Fibroblast of the aortic adventitia (primary cell): ENCODE measurements at regions not wholly inside any gene's neighbourhood (a gene's known extent, or its start where the extent isn't known, plus 50 kb on each side); places are given as distances from the start of the nearest gene placed in this dataset.

Experiments
- DNase-seq: peaks from one replicate; pipeline ENCODE4 v3.0.0-alpha.2; 2010; ENCODE audit warnings: low read depth
- H3K4me3 ChIP-seq: 2 replicates; pipeline ENCODE4 v1.5.1; 2011; ENCODE audit warnings: low read depth, mild to moderate bottlenecking, control low read depth, low read length, moderate library complexity
- TF ChIP-seq, protein P1 (sequence below): IDR thresholded peaks from 2 replicates; pipeline ENCODE4 v1.5.1; 2011; ENCODE audit warnings: mild to moderate bottlenecking, low read length, control low read depth, inconsistent platforms; ENCODE audit not compliant: insufficient read depth

DNA sequence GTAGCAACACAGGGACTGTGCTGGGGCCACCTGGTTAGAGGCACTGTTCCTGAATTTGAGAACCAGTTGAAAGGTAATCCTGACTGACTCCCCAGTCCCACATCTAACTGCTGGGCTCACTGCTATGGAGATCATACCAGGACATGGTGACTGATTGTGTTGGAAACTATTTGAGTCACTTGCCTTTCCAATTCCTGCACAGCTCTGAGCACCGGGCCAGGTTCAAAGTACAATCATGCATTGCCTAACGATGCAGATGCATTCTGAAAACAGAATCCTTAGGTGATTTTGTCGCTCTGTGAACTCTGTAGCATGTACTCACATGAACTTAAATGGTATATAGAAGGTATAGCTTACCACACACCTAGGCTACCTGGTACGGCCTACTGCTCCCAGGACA, 215.3 kb downstream of the BMP7 start:
- no peak overlapping the region for H3K4me3 ChIP-seq
- TF ChIP-seq, protein P1, sequence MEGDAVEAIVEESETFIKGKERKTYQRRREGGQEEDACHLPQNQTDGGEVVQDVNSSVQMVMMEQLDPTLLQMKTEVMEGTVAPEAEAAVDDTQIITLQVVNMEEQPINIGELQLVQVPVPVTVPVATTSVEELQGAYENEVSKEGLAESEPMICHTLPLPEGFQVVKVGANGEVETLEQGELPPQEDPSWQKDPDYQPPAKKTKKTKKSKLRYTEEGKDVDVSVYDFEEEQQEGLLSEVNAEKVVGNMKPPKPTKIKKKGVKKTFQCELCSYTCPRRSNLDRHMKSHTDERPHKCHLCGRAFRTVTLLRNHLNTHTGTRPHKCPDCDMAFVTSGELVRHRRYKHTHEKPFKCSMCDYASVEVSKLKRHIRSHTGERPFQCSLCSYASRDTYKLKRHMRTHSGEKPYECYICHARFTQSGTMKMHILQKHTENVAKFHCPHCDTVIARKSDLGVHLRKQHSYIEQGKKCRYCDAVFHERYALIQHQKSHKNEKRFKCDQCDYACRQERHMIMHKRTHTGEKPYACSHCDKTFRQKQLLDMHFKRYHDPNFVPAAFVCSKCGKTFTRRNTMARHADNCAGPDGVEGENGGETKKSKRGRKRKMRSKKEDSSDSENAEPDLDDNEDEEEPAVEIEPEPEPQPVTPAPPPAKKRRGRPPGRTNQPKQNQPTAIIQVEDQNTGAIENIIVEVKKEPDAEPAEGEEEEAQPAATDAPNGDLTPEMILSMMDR = no peak
- no peak for DNase-seq

GRCh38 chr20:57053067-57053466, 213.4 kb downstream of the BMP7 start:
- TF ChIP-seq, protein P1 = no peak
- H3K4me3 ChIP-seq = no peak overlapping the region
- DNase-seq = no peak

GRCh38 chr20:57053793-57054552, 212.5 kb downstream of the BMP7 start:
- H3K4me3 ChIP-seq = no peak overlapping the region
- DNase-seq = no peak
- TF ChIP-seq, protein P1 = no peak

DNA sequence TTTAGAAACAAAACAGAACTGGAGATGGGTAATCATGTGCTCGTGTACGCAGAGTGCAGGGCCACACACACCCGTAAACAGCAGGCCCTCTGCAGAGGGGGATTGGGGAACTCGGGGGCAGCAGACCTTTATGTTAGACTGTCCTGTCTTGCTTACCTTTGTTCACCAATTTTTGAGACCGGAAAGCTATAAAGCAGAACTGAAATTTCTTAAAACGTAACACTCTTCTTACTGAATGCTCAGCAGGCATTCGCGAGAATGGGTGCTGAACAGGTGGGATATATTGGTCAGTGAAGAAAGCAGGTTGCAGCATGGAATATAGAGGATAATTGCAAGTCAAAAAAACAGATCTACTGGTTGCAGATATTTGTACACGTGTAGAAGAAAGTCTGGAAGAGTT, 211.1 kb downstream of the BMP7 start:
- H3K4me3 ChIP-seq = no peak overlapping the region
- no peak for DNase-seq
- TF ChIP-seq, protein P1 = no peak

DNA sequence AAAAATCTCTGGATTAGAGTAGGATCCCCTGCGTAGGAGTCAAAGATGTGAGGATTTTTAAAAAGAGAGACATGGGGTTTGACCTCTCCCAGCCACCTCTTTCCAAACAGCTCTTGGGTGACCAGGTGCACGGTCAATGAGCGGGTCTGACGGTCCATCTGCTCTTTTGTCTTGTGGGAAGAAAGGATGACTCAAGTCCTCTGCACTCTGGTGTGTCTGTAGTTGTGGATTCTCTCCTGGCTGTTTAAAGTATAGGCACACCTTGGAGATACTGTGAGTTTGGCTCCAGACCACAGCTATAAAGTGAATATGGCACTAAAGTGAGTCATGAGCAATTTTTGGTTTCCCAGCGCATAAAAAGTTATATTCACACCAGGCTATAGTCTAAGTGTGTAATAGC, 209.8 kb downstream of the BMP7 start:
- TF ChIP-seq, protein P1 = no peak
- H3K4me3 ChIP-seq = no peak overlapping the region
- no peak for DNase-seq

DNA sequence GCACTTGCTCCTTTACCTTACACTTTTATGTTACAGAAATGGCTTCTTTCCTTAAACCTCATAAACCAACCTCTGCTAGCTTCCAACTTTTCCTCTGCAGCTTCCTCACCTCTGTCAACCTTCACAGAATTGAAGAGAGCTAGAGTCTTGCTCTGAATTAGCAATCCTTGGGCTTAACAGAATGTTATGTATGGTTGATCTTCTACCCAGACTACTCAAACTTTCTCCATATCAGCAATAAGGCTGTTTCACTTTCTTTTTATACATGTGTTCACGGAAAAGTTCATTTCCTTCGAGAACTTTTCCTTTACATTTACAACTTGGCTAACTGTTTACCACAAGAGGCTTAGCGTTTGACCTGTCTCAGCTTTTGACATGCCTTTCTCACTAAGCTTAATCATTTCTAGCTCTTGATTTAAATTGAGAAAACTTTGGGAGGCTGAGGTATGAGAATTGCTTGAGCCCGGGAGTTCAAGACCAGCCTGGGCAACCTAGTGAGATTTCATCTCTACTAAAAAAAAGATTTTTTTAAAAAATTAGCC, 207.3 kb downstream of the BMP7 start:
- TF ChIP-seq, protein P1 = no peak
- no peak for DNase-seq
- H3K4me3 ChIP-seq = no peak overlapping the region
